Activated T-helper 2 cell treated with anti-CD3 and anti-CD28 coated beads, Interferon-gamma antibody, Interleukin-2, Interleukin-4, amounts not matched to agents 10 μg/mL and 5 μg/mL and 100 μg/mL, durations not matched to agents 14 hours and 24 hours and 36 hours (primary cell): ENCODE measurements at regions not wholly inside any gene's neighbourhood (a gene's known extent, or its start where the extent isn't known, plus 50 kb on each side); places are given as distances from the start of the nearest gene placed in this dataset.

ENCODE experiments used
- DNase-seq: peaks from one replicate; pipeline ENCODE4 v3.0.0; 2021; ENCODE audit warnings: low spot score
- H3K27ac Mint-ChIP-seq: one replicate; pipeline ENCODE4 v1.8.0; 2021; ENCODE audit warnings: mixed read lengths
- H3K27me3 Mint-ChIP-seq: one replicate; pipeline ENCODE4 v1.8.0; 2021; ENCODE audit warnings: low read depth, mixed read lengths
- H3K36me3 Mint-ChIP-seq: one replicate; pipeline ENCODE4 v1.8.0; 2021; ENCODE audit warnings: low read depth, mixed read lengths
- H3K4me1 Mint-ChIP-seq: one replicate; pipeline ENCODE4 v1.8.0; 2021; ENCODE audit warnings: low read depth, mixed read lengths
- H3K4me3 Mint-ChIP-seq: one replicate; pipeline ENCODE4 v1.8.0; 2021; ENCODE audit warnings: low read depth, mild to moderate bottlenecking, moderate library complexity, mixed read lengths
- H3K9me3 Mint-ChIP-seq: one replicate; pipeline ENCODE4 v1.8.0; 2021; ENCODE audit warnings: mixed read lengths
- intact Hi-C: fragments of 100-400 bp; cut with micrococcal nuclease; formaldehyde crosslinking; loops from one replicate; pipeline ENCODE4 v1.15.1; 2023

GRCh38 chr6:140050101-140050995, 675.9 kb upstream of the CITED2 start:
- H3K27me3 Mint-ChIP-seq: no peaks in the 10 kb centered on the region
- no peak overlapping the region for H3K4me3 Mint-ChIP-seq
- no peak overlapping the region for H3K27ac Mint-ChIP-seq
- no peaks in the 10 kb centered on the region for H3K4me1 Mint-ChIP-seq
- intact Hi-C loops: no loop called here
- H3K36me3 Mint-ChIP-seq: no peaks in the 10 kb centered on the region
- DNase-seq: no peak
- no peaks in the 10 kb centered on the region for H3K9me3 Mint-ChIP-seq

DNA sequence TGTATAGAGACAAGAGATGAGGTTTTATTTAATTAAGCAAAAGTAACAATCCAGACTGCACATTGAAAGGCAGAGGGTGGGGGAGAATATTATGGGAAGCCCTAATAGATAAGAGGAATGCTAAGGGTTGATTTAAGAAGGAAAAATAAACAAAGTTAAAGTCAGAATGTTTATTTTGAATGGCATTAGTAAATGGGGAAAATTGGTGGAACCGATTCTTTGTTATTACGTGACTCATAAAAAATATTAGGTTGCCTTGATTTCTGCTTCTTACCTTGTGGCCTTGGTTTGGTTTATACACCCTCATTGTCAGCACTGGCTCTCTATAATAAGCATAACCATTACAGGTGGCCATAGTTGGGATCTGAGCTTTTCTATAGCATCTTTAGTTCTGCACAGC, 674.8 kb upstream of the CITED2 start:
- no peak overlapping the region for H3K4me3 Mint-ChIP-seq
- H3K9me3 Mint-ChIP-seq: no peaks in the 10 kb centered on the region
- DNase-seq: no peak
- intact Hi-C loops: loop anchor here (10.0 kb wide), 1 partner anchor 674 kb away; the partner anchor contains the start of gene CITED2
- H3K27me3 Mint-ChIP-seq: no peaks in the 10 kb centered on the region
- H3K4me1 Mint-ChIP-seq: no peaks in the 10 kb centered on the region
- H3K36me3 Mint-ChIP-seq: no peaks in the 10 kb centered on the region
- H3K27ac Mint-ChIP-seq: no peak overlapping the region

GRCh38 chr6:140048202-140048790, 673.8 kb upstream of the CITED2 start:
- Mint-ChIP-seq H3K4me3 (no peak overlapping the region), H3K9me3 (no peaks in the 10 kb centered on the region)
- intact Hi-C loops: loop anchor here (10.0 kb wide), 1 partner anchor 673 kb away; the partner anchor contains the start of gene CITED2

DNA sequence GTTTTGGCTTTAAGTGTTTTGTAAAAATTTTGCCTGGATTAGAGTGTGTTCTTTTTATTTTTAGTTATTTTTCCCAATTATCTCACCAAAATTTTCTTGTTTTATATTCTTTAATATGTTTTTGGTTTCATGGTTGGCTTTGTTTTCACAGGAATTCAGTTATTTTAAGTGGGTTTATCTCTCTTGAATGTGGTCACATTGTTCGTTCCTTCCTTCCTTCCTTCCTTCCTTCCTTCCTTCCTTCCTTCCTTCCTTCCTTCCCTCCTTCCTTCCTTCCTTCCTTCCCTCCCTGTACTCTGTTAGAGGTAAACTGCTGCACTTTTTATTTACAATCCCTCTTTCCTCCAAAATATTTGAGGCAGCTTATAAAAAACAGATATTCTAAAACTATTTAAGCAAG, 672.9 kb upstream of the CITED2 start:
- H3K9me3 Mint-ChIP-seq: no peaks in the 10 kb centered on the region
- no peaks in the 10 kb centered on the region for H3K36me3 Mint-ChIP-seq
- DNase-seq: no peak
- no peak overlapping the region for H3K27ac Mint-ChIP-seq
- no peaks in the 10 kb centered on the region for H3K27me3 Mint-ChIP-seq
- H3K4me3 Mint-ChIP-seq: no peak overlapping the region
- intact Hi-C loops: loop anchor here (10.0 kb wide), 1 partner anchor 673 kb away; the partner anchor contains the start of gene CITED2
- peaks cover 8% of the 10 kb centered on the region for H3K4me1 Mint-ChIP-seq

More at GRCh38 chr6:140048202-140048790, 673.8 kb upstream of the CITED2 start:
- H3K27ac Mint-ChIP-seq: no peak overlapping the region
- no peaks in the 10 kb centered on the region for H3K27me3 Mint-ChIP-seq
- H3K36me3 Mint-ChIP-seq: no peaks in the 10 kb centered on the region
- no peak for DNase-seq
- peaks cover 6% of the 10 kb centered on the region for H3K4me1 Mint-ChIP-seq

DNA sequence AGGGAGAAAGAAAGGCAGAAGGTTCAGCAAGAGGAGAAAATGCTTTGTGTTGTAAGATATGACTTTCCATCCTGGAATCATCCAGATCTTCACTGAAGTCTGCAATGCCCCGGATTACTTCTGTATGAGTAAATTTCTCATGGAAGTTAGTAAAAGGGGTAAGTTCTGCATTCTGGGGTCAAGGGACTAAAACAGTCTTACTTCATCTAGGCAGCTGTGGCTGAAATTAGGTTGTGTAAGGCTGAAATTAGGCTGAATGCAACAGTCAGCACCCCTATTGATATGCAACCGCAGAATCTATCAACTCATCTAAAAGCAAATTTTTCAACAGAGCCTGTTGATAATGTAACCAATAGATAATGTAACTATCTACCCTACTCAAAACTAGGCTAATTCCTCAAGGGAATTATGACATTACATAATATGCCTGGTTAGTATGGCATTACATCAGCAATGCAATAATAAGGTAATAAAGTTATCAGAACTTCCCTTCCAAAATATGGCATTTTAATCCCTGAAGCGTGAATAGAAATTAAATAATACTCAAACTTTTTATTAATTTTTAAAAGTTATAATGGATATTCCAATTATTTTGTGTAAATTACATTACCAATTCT, 671.7 kb upstream of the CITED2 start:
- intact Hi-C loops: loop anchor here (10.0 kb wide), 1 partner anchor 671 kb away; the partner anchor contains the start of gene CITED2
- peaks cover 8% of the 10 kb centered on the region for H3K4me1 Mint-ChIP-seq
- no peaks in the 10 kb centered on the region for H3K9me3 Mint-ChIP-seq
- no peak overlapping the region for H3K27ac Mint-ChIP-seq
- DNase-seq: no peak
- no peaks in the 10 kb centered on the region for H3K27me3 Mint-ChIP-seq
- H3K4me3 Mint-ChIP-seq: no peak overlapping the region
- H3K36me3 Mint-ChIP-seq: no peaks in the 10 kb centered on the region

DNA sequence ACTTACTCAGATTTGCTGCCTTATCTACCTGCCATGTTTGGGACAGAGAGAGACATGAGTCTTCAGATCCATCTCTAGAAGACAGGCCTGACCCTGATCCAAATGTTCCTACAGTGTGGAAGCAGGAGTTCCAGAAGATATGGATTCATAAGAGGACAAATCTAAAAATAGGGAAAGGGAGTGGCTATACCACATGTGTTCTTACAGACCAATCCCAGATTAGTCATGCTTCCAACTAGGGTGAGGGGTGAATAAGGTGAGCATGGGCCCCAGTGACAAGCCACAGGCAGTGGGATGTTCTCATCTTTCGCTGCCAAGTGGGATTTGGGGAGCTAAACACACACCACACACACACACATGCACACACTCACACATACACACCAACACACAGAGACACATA, 670.7 kb upstream of the CITED2 start:
- no peak overlapping the region for H3K27ac Mint-ChIP-seq
- no peaks in the 10 kb centered on the region for H3K9me3 Mint-ChIP-seq
- DNase-seq: no peak
- H3K4me3 Mint-ChIP-seq: no peak overlapping the region
- no peaks in the 10 kb centered on the region for H3K27me3 Mint-ChIP-seq
- H3K36me3 Mint-ChIP-seq: no peaks in the 10 kb centered on the region
- H3K4me1 Mint-ChIP-seq: peaks cover 8% of the 10 kb centered on the region
- intact Hi-C loops: loop anchor here (10.0 kb wide), 1 partner anchor 670 kb away; the partner anchor contains the start of gene CITED2

DNA sequence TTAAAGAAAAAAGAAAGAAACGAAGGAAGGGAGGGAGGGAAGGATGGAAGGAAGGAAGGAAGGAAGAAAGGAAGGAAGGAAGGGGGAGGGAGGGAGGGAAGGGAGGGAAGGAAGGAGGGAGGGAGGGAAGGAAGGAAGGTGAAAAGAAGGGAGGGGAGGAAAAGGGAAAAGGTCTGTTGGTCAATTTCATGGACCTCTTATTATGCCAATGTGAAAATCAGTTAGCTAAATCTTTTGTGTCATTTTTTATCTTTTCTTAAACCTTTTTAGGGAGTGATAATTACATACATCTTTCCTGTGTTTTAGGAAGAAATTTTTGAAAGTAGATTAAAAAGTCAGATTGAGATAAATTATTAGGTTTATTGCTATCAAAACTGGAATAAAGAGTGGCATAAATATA, 670.2 kb upstream of the CITED2 start:
- Mint-ChIP-seq H3K9me3 (no peaks in the 10 kb centered on the region), H3K4me1 (peaks cover 8% of the 10 kb centered on the region), H3K36me3 (no peaks in the 10 kb centered on the region), H3K27ac (no peak overlapping the region), H3K4me3 (no peak overlapping the region), H3K27me3 (no peaks in the 10 kb centered on the region)
- DNase-seq: no peak
- intact Hi-C loops: loop anchor here (10.0 kb wide), 1 partner anchor 670 kb away; the partner anchor contains the start of gene CITED2

- no peaks in the 10 kb centered on the region for H3K9me3 Mint-ChIP-seq
- H3K4me1 Mint-ChIP-seq: peaks cover 8% of the 10 kb centered on the region
- no peak for DNase-seq
- no peak overlapping the region for H3K4me3 Mint-ChIP-seq
- intact Hi-C loops: loop anchor here (10.0 kb wide), 1 partner anchor 669 kb away; the partner anchor contains the start of gene CITED2
- no peak overlapping the region for H3K27ac Mint-ChIP-seq
- H3K27me3 Mint-ChIP-seq: no peaks in the 10 kb centered on the region
- H3K36me3 Mint-ChIP-seq: no peaks in the 10 kb centered on the region
These were observed 669.4 kb upstream of the CITED2 start for GRCh38 chr6:140043762-140044378.

DNA sequence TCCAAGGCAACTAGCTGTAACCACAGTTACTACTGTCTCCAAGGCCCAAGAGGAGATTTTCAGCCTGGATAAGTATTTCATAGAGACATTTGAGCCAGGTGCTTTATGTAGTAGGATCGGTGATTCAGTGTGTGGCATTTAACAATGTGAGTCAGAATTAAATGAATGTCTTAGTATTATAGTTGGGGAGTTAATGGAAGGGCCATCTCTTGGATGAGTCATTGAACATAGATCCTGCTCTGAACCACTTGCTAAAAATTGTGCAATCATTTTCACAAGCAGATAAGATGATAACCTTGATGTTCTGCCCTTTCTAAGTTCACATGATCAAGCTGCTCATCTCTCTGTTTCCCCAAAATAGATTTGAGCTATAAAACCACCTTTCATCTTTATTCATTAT, 668.9 kb upstream of the CITED2 start:
- Mint-ChIP-seq H3K4me3 (no peak overlapping the region), H3K27me3 (no peaks in the 10 kb centered on the region), H3K4me1 (peaks cover 8% of the 10 kb centered on the region), H3K27ac (no peak overlapping the region), H3K9me3 (no peaks in the 10 kb centered on the region), H3K36me3 (no peaks in the 10 kb centered on the region)
- DNase-seq: no peak
- intact Hi-C loops: loop anchor here (10.0 kb wide), 1 partner anchor 669 kb away; the partner anchor contains the start of gene CITED2

- H3K36me3 Mint-ChIP-seq: no peaks in the 10 kb centered on the region
These were observed 667.3 kb upstream of the CITED2 start for GRCh38 chr6:140041571-140042332.

DNA sequence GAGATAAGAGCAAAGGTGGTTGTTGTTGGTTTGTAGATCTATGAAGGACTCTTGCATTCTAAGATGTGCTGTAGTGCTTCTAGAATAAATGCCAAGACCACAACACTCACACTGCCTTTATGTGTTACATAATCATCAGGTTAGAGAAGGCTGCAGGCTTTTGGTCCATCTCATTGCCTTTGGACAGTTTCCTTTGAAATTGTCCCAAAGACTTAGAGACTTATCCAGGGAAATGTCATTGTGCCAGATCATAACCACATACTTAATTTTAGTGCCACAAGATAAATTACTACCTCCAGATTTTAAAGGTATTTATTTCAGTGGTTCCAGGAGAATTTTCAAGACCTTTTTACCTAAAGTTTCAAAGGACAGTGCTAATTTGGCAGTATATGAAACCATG, 666.6 kb upstream of the CITED2 start:
- intact Hi-C loops: loop anchor here (10.0 kb wide), 1 partner anchor 666 kb away; the partner anchor contains the start of gene CITED2
- Mint-ChIP-seq H3K27ac (no peak overlapping the region), H3K9me3 (no peaks in the 10 kb centered on the region), H3K27me3 (peaks cover 3% of the 10 kb centered on the region), H3K36me3 (no peaks in the 10 kb centered on the region), H3K4me1 (peaks cover 8% of the 10 kb centered on the region), H3K4me3 (no peak overlapping the region)
- no peak for DNase-seq

More at GRCh38 chr6:140041571-140042332, 667.3 kb upstream of the CITED2 start:
- DNase-seq: no peak
- no peak overlapping the region for H3K27ac Mint-ChIP-seq
- no peaks in the 10 kb centered on the region for H3K9me3 Mint-ChIP-seq
- no peak overlapping the region for H3K4me3 Mint-ChIP-seq
- peaks cover 8% of the 10 kb centered on the region for H3K4me1 Mint-ChIP-seq
- peaks cover 3% of the 10 kb centered on the region for H3K27me3 Mint-ChIP-seq
- intact Hi-C loops: loop anchor here (10.0 kb wide), 1 partner anchor 667 kb away; the partner anchor contains the start of gene CITED2
